Activated CD4-positive, alpha-beta T cell treated with anti-CD3 and anti-CD28 coated beads, Interleukin-2, amount 50 U/mL, for 1 hour (primary cell): ENCODE measurements at regions not wholly inside any gene's neighbourhood (a gene's known extent, or its start where the extent isn't known, plus 50 kb on each side); places are given as distances from the start of the nearest gene placed in this dataset.

Experiments
- DNase-seq: peaks from one replicate; pipeline ENCODE4 v3.0.0-alpha.2; 2020

GRCh38 chr11:122344215-122344614 is 228.2 kb upstream of the BLID start:
- no peak for DNase-seq

- no peak for DNase-seq
Observed at GRCh38 chr11:122343210-122343609, 227.2 kb upstream of the BLID start.

- DNase-seq, result no peak
Observed at GRCh38 chr11:122342089-122342744, 226.2 kb upstream of the BLID start.

GRCh38 chr11:122341477-122341876 is 225.5 kb upstream of the BLID start:
- no peak for DNase-seq

GRCh38 chr11:122340607-122341290 is 224.7 kb upstream of the BLID start:
- DNase-seq, result no peak

DNA sequence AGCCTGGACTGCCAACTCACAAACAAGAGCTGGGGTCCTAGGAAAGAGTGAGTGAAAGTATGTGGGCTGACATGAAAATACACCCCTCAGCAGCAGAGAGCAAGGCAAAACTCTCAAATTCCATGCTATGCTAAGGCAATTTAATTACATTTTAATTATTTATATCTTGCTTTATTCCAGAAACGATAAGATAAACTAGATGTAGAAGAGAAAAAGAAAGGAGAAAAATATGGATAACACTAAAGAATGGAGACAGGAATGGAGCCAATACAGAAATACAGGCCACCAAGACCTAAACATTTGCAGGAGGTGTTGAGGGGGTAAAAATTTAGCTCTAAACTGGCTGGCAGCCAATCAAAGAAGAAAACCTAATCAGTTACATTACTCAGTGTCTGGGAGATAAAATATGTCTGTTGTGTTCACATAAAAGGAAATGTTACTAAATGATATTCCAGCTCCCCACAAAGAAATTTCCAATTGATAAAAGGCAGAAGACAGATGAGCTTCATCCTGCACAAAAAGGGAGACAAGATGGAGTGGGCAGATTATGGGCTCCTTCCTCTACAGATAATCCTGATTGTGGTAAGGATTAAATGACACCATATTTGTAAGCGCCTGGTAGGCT is 223.5 kb upstream of the BLID start:
- no peak for DNase-seq

DNA sequence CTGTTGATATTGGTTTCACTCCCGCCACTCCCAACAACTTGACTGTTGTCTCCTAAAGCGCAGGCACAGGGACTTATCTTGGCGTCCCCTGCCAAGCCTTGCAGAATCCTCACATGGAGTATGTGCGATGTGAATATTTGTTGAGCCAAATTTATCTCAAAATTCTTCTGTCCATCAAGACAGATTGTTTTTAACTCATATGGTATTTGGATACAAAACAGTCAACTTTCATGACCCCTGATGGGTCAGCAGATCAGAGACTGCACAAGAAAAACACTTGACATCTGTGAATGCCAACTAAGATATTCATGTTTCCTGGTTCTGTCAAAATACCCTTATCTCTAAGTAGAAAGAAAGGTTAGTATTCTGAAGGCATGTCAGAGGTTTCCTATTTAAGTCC is 221.7 kb upstream of the BLID start:
- no peak for DNase-seq

GRCh38 chr11:122337241-122337640 is 221.2 kb upstream of the BLID start:
- DNase-seq, result no peak

DNA sequence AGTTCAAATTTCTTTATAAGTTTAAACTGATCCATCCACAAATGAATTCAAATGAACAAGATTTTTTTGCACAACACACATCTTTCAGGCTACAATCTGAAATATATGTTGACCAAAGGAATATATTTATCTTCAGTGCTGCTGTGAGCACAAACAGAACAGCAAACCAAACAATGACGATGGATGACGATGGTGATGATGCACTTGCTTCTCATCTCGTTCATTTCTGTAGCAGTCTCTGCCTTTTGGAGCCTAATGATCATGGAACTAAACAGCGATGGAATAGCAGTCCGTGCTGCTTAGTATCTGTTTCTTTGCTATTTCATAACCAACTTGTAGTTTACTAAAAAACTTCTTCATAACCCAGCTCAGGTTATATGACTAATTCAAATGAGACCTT is 220.7 kb upstream of the BLID start:
- no peak for DNase-seq

- DNase-seq, result no peak
Observed at GRCh38 chr11:122334546-122335339, 218.7 kb upstream of the BLID start.

DNA sequence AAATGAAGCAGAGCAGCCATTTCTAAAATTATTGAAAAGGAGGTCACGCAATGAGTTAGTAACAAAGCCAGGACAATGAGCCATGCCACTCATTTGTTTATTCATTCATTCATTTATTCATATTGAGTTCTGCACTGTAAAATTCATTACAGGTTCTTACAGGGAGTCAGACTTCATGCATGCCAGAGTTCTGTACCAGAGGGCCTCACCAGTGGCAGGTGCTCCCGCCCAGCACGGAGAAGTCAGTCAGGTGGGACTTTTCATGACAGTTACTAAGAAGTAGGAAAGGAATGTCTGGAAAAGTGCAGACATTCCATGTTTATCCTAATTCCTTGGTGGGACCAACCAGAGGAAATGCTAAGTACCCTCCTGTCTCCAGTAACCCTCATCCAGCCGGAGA is 217.5 kb upstream of the BLID start:
- no peak for DNase-seq

DNA sequence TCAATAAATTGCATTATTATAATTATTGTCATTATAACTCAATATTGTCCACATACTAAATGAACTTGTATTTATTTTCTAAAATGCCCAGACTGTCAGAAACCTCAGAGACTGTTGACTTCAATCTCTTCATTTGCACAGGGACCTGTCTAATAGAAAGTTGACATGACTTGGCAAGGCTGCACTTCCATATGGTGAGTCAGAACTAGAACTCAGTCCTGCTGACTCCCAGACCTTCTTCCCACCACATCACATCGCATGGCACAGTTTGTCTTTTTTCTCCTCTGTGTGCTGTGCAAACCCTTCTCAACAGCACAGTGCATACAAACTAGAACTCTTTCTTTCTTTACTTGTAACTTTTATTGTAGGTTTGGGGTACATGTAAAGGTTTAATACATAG is 215.1 kb upstream of the BLID start:
- no peak for DNase-seq

DNA sequence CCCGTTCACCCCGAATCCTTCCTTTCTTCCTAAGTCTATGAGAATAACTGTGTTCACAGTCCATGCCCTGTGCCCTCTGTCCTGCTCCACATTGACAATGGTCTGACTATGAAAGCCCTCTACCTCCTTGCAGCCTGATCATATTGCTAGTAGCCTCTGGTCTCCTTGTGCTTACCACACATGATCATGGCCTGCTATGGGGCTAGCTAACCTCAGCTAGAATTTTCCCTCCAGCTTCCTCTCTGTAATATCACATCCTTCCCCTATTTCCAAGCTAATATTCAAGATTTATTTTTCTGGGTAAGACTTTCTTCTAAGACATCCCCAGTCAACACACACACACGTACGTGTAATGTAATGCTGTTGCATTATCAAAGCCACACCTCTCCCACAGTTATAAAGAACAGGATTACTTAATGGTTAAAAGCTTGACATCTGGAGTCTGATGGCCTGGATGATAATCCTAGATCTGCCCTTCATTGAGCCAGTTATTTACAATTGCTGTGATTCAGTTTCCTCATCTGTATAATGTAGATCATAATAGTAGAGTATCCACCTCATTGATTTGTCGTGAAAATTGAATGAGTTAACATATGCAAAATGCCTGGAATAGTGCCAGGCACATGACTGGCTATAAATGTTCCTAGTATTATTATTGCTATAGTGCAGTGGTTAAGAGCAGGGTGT is 214.4 kb upstream of the BLID start:
- no peak for DNase-seq

- DNase-seq, result no peak
Observed at GRCh38 chr11:122327528-122327927, 211.5 kb upstream of the BLID start.

DNA sequence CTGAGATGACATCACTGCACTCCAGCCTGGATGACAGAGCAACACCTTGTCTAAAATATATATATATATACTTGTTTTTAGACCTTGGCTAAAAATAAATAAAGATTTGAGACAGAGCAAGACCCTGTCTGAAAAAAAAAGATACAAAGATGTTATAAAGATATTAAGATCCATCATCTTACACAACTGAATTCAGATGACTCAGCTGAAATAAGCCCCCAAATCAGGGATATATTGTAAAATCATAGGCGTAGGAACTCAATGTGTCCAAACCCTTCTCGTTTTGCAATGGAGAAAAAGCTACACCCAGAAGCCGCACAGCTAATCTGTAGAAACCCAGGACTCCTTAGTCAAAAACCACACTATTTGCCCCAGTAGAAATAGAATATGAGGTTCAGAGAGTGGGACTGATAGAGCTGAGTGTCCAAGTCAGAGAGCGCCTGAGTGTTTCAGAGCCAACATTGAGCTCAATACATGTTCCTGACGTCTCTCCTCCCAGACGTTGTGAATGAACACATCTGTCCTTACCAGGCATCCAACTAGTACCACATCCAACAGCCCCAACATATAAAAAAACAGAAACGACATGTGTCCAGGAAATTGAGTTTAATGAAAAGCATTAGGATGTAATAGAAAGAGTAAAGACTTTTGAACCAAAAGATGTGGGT is 207.9 kb upstream of the BLID start:
- DNase-seq, result no peak

GRCh38 chr11:122322329-122322728 is 206.3 kb upstream of the BLID start:
- DNase-seq, result no peak

DNA sequence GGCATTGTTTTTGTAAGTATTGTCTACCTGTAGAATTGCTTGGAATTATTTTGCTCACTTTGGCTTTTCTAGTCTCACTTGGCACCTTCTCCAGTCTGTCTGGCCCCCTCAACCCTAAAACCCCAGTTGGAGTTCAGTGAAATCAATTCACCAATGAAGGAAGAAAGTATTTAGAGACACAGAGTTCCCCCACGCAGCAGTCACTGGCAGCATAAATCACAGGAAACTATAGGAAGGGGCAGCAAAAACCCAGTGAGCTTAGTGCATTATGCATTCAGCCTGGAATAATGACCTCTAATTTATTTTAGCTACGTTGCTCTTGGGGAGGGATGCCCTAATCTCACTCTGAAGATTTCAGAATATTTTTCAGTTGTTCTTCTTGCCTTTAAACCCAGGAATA is 204.7 kb upstream of the BLID start:
- DNase-seq, result no peak

DNA sequence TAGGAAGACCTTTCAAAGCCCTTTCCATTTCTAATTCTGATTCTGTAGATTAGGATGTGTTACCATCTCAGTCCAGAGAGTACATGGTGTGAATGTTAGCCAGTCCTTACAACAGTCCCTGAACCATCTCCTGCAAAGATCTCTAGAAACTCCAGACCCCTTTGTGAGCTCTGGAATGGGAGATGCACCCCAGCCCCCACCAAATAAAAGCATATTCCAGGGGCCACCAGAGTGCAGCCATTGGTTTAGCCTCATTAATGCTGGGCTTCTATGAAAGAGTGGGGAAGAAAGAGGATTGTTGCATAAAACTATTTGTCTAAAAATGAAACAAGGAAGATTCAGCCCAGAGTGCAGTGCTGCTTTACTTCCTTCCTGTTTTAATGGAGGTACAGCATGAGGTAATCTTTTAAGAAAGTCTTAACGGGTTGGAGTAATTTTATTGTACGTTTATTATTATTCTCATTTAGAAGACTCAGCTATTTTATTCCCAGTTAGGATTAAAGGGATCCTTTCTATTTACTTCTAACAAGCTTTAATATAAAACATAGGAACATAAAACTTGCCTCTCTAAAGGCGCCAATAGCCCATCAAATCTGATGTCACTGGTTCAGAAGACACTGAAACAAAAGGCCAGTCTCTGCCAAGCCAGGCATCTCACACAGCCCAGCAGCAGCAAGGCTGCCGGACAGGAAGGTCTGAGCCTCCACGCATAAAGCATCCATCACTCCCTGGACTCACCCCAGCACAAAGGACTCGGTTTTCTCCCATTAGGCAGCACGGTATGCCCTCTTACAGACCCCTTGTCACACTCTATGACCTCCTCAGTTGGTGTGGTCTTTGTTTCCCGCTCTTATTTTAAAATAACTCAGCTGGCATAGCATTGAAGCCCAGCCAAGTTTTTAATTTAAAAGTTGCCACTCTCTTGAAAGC is 203.9 kb upstream of the BLID start:
- no peak for DNase-seq

GRCh38 chr11:122319085-122319484 is 203.1 kb upstream of the BLID start:
- no peak for DNase-seq

- DNase-seq, result no peak
Observed at GRCh38 chr11:122317305-122317704, 201.3 kb upstream of the BLID start.

GRCh38 chr11:122313581-122313980 is 197.6 kb upstream of the BLID start:
- no peak for DNase-seq
